GM23248 (cell line): ENCODE measurements at regions not wholly inside any gene's neighbourhood (a gene's known extent, or its start where the extent isn't known, plus 50 kb on each side); places are given as distances from the start of the nearest gene placed in this dataset.

Experiments used
- DNase-seq: peaks from one replicate; pipeline ENCODE4 v3.0.0-alpha.2; 2015
- H2AFZ ChIP-seq: fragments of 200-600 bp; sonication (generic); 2 replicates; pipeline ENCODE4 v1.6.1; 2016; ENCODE audit warnings: antibody characterized with exemption
- H3F3A ChIP-seq: fragments of 200-600 bp; sonication (generic); 2 replicates; pipeline ENCODE4 v1.6.1; 2016; ENCODE audit warnings: mild to moderate bottlenecking, antibody characterized with exemption, mixed run types; ENCODE audit not compliant: insufficient read depth
- H3K27ac ChIP-seq: fragments of 200-600 bp; sonication (generic); 2 replicates; pipeline ENCODE4 v1.5.1; 2016; ENCODE audit warnings: mild to moderate bottlenecking
- H3K27me3 ChIP-seq: fragments of 200-600 bp; sonication (generic); replicated peaks from 2 replicates; pipeline ENCODE4 v1.6.1; 2016; ENCODE audit warnings: mild to moderate bottlenecking; ENCODE audit not compliant: insufficient read depth
- H3K36me3 ChIP-seq: fragments of 200-600 bp; sonication (generic); 2 replicates; pipeline ENCODE4 v1.6.1; 2016; ENCODE audit warnings: low read depth, mild to moderate bottlenecking
- H3K4me1 ChIP-seq: fragments of 200-600 bp; sonication (generic); 2 replicates; pipeline ENCODE4 v1.6.1; 2016; ENCODE audit warnings: mild to moderate bottlenecking; ENCODE audit not compliant: insufficient read depth
- H3K4me2 ChIP-seq: fragments of 200-600 bp; sonication (generic); one replicate; pipeline ENCODE4 v1.6.1; 2016; ENCODE audit warnings: mild to moderate bottlenecking; ENCODE audit not compliant: unreplicated experiment
- H3K4me3 ChIP-seq: fragments of 200-600 bp; sonication (generic); 2 replicates; pipeline ENCODE4 v1.5.1; 2016; ENCODE audit warnings: mild to moderate bottlenecking
- H3K79me2 ChIP-seq: fragments of 200-600 bp; sonication (generic); 2 replicates; pipeline ENCODE4 v1.6.1; 2016; ENCODE audit warnings: mild to moderate bottlenecking; ENCODE audit not compliant: insufficient read depth
- H3K9ac ChIP-seq: fragments of 200-600 bp; sonication (generic); 2 replicates; pipeline ENCODE4 v1.6.1; 2016; ENCODE audit warnings: mild to moderate bottlenecking
- H3K9me2 ChIP-seq: fragments of 200-600 bp; sonication (generic); 2 replicates; pipeline ENCODE4 v1.6.1; 2016; ENCODE audit warnings: mixed run types, mild to moderate bottlenecking, moderate library complexity; ENCODE audit not compliant: insufficient read depth
- H3K9me3 ChIP-seq: fragments of 200-600 bp; sonication (generic); one replicate; pipeline ENCODE4 v1.6.1; 2017; ENCODE audit warnings: low read depth
- H4K20me1 ChIP-seq: fragments of 200-600 bp; sonication (generic); 2 replicates; pipeline ENCODE4 v1.6.0; 2016; ENCODE audit not compliant: insufficient read depth
- EZH2 ChIP-seq: fragments of 200-600 bp; sonication (generic); IDR thresholded peaks from 2 replicates; pipeline ENCODE4 v1.6.1; 2018; ENCODE audit warnings: antibody characterized with exemption, mild to moderate bottlenecking; ENCODE audit not compliant: insufficient read depth, poor library complexity, severe bottlenecking
- EZH2phosphoT487 ChIP-seq: fragments of 200-600 bp; sonication (generic); IDR thresholded peaks from 2 replicates; pipeline ENCODE4 v1.6.1; 2018; ENCODE audit warnings: antibody characterized with exemption, moderate library complexity, mild to moderate bottlenecking, low read depth; ENCODE audit not compliant: insufficient read depth
- WGBS, 2 experiments: methylation state at CpG; one replicate each; pipeline ENCODE4 v1.1.6; 2015 to 2017; ENCODE audit warnings: low lambda C conversion rate in 2 of 2, low coverage in 1 of 2; ENCODE audit errors: missing lambda C conversion rate in 2 of 2; 5-methylcytosine and 5-hydroxymethylcytosine counted together
- in situ Hi-C: fragments of 300-500 bp; cut with MboI; formaldehyde crosslinking; loops from 2 replicates; pipeline ENCODE4 v1.15.0; 2020

DNA sequence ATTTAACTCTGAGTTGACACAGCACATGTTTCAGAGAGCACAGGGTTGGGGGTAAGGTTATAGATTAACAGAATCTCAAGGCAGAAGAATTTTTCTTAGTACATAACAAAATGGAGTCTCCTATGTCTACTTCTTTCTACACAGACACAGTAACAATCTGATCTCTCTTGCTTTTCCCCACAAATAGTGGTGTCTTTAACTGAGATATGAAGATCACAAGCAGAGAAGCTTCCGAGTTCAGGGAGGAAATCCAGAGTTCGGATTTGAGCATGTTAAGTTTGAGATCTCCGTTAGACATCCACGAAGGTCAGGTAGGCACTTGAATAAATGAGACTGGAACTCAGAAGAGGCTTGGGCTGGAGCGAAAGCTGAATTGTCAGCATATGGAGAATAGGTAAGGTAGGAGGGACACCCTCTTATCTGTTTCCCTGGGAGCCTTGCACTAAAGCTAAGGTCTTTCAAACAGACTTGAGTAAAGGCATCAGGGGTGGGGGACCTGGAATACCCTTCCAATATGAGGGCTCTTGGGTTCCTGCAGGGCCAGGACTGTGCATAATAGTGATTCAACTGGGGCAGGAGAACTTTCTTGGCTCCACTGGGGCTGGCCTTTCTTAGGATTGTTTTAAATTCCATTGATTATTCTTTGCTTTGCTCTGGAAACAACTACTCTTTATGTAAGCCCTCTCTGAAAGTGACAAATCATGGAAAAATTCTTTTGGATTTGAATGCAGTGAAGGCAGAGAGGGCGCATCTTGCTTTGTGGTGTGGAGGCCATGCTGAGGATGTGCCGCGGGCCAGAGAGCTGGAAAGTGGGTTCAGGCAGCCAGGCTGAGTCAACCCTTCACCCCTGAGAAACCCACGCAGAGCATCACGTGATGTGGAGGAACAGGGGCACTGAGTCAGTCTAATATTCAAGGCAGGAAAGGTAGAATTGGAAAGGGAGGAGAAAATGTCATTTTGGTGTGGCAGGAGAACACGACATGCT lies 62.7 kb upstream of the AMPD3 start:
- peak overlapping the region; percentile 14 for H3K4me2 ChIP-seq
- no peaks in the 10 kb centered on the region for H3K27me3 ChIP-seq
- H2AFZ ChIP-seq, result peak overlapping the region; percentile 3; the same call in 1 of the 2 replicates
- H3F3A ChIP-seq, result peaks cover 47% of the 10 kb centered on the region
- no peaks in the 10 kb centered on the region for H3K79me2 ChIP-seq
- H3K27ac ChIP-seq, result peak overlapping the region; percentile 80
- peak overlapping the region; percentile 49 for H3K9ac ChIP-seq
- no peaks in the 10 kb centered on the region for H3K9me2 ChIP-seq
- in situ Hi-C loops, result no loop called here
- H3K36me3 ChIP-seq, result no peaks in the 10 kb centered on the region
- H3K4me1 ChIP-seq, result peaks cover 71% of the 10 kb centered on the region
- no peak for TF ChIP-seq EZH2
- no peaks in the 10 kb centered on the region for H3K9me3 ChIP-seq
- DNase-seq, result peak; percentile 91
- no peaks in the 10 kb centered on the region for H4K20me1 ChIP-seq
- 20% methylated on average over 11 of the region's 11 CpGs for WGBS, 2 experiments
- H3K4me3 ChIP-seq, result no peak overlapping the region

DNA sequence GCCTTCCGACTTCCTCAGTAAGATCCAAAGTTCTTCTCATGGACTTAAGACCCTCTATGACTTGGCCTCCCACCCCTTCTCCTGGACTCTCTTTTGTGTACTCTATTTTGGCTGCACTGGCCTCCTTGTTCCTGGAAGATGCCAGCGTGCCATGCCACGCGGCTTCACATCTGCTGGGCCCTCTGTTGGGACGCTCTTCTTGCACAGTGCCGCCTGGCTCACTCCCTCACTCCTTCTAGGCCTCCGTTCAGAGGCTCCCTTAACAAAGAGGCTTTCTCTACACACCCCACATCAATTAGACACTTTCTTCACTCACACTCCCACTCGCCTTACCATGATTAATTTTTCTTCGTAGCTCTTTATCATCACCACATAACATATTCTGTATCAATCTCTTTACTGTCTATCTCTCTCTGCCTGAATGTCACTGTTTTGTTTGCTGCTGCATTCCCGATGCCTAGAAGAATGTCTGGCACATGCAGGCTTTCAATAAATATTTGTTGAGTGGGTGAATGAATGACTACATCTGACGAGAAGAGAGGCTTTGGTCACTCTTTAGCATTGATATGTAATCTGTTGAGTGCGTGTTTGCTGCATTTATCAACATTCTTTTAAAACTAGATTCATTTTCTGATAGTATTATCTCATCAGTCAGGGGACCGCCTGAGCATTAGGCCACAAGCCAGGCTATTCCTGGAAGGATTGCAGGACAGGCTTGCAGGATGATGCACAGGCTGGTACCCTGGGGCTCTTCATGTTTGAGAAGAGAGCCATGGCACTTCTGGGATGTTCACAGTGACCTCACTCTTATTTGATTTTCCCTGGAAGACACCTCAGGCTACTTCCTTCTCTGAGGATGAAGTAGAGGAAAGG lies 60.6 kb upstream of the AMPD3 start:
- H3K4me1 ChIP-seq, result peaks cover 56% of the 10 kb centered on the region
- no peak overlapping the region for H3K4me2 ChIP-seq
- H3K9me3 ChIP-seq, result no peaks in the 10 kb centered on the region
- H3K79me2 ChIP-seq, result no peaks in the 10 kb centered on the region
- DNase-seq, result peak; percentile 82
- no peak overlapping the region for H3K9ac ChIP-seq
- in situ Hi-C loops, result no loop called here
- H2AFZ ChIP-seq, result no peak overlapping the region
- H3K4me3 ChIP-seq, result no peak overlapping the region
- H3K27me3 ChIP-seq, result no peaks in the 10 kb centered on the region
- no peaks in the 10 kb centered on the region for H4K20me1 ChIP-seq
- H3K36me3 ChIP-seq, result no peaks in the 10 kb centered on the region
- TF ChIP-seq EZH2 (no peak), EZH2phosphoT487 (no peak)
- H3K27ac ChIP-seq, result peak overlapping the region; percentile 38
- H3F3A ChIP-seq, result peaks cover 37% of the 10 kb centered on the region
- H3K9me2 ChIP-seq, result no peaks in the 10 kb centered on the region
- whole genome bisulfite sequencing, 2 experiments, result 72 to 74% methylated on average over 13 of the region's 13 CpGs

DNA sequence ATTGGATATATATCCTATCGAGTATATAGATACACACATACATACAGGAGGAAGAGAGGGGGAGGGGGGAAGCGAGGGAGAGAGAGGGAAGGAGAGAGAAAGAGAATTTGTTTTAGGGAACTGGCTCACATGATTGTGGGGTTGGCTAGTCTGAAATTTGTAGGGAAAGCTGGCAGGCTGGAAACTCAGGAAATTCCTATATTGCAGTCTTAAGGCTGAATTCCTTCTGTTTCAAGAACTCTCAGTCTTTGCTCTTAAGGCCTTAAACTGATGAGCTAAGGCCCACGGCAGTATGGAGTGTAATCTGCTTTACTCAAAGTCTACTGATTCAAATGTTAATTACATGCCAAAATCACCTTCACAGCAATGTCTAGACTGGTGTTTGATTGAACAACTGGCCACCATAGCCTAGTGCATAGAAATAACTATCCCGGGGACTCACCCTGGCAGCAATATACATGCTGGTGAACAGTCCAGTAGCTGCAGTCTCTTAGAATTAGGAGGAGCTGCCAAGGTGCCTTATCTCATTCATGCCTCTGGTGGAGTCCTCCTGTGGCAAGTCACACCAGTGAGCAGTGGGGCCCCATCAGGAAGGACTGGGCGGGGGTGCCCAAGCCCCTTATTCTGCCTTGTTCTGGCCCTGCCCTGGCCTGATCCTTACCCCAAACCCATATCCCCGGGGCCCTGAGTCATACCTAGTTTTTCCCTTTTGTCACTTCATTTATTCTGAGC lies 59.7 kb upstream of the AMPD3 start:
- peak overlapping the region; percentile 38 for H3K27ac ChIP-seq
- H3F3A ChIP-seq, result peaks cover 37% of the 10 kb centered on the region
- H3K79me2 ChIP-seq, result no peaks in the 10 kb centered on the region
- H3K4me3 ChIP-seq, result no peak overlapping the region
- no peaks in the 10 kb centered on the region for H3K9me3 ChIP-seq
- in situ Hi-C loops, result no loop called here
- no peak for TF ChIP-seq EZH2phosphoT487
- no peak for TF ChIP-seq EZH2
- no peak overlapping the region for H3K9ac ChIP-seq
- DNase-seq, result no peak
- H3K36me3 ChIP-seq, result no peaks in the 10 kb centered on the region
- 89 to 94% methylated on average over 6 of the region's 6 CpGs for WGBS, 2 experiments
- no peak overlapping the region for H3K4me2 ChIP-seq
- no peaks in the 10 kb centered on the region for H3K9me2 ChIP-seq
- peaks cover 47% of the 10 kb centered on the region for H3K4me1 ChIP-seq
- no peaks in the 10 kb centered on the region for H4K20me1 ChIP-seq
- no peak overlapping the region for H2AFZ ChIP-seq
- no peaks in the 10 kb centered on the region for H3K27me3 ChIP-seq

DNA sequence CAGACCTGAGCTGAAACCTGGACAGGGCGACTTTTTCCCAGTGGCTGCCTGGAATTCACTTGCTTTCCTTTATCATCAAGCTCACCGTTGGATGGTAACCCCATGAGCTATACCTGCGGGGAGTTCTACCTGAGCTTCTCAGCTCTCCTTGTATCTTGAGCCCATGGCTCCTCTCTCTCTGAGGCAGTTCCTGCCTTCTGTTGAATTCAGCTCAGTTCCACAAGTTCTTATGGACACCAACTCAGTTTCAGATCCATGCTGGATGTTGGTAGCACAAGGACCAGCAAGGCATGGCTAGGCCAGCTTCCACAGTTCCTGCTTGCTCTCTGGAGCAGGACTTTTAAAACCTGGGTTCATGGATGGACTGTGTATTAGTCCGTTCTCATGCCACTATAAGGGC lies 58.3 kb upstream of the AMPD3 start:
- no peaks in the 10 kb centered on the region for H3K9me2 ChIP-seq
- H3K27me3 ChIP-seq, result no peaks in the 10 kb centered on the region
- H3K4me1 ChIP-seq, result peaks cover 47% of the 10 kb centered on the region
- H3K79me2 ChIP-seq, result no peaks in the 10 kb centered on the region
- H3K9ac ChIP-seq, result no peak overlapping the region
- no peak for DNase-seq
- no peak overlapping the region for H3K27ac ChIP-seq
- WGBS, 2 experiments, result 91 to 96% methylated on average over 4 of the region's 4 CpGs
- H3K9me3 ChIP-seq, result no peaks in the 10 kb centered on the region
- in situ Hi-C loops, result no loop called here
- H3K36me3 ChIP-seq, result no peaks in the 10 kb centered on the region
- no peak overlapping the region for H3K4me3 ChIP-seq
- no peak overlapping the region for H2AFZ ChIP-seq
- no peaks in the 10 kb centered on the region for H4K20me1 ChIP-seq
- no peak overlapping the region for H3K4me2 ChIP-seq
- TF ChIP-seq EZH2, result no peak
- TF ChIP-seq EZH2phosphoT487, result no peak
- peaks cover 37% of the 10 kb centered on the region for H3F3A ChIP-seq
